Fibroblast of lung (primary cell): ENCODE measurements at regions not wholly inside any gene's neighbourhood (a gene's known extent, or its start where the extent isn't known, plus 50 kb on each side); places are given as distances from the start of the nearest gene placed in this dataset.
A peak's percentile ranks its signal among the peaks of the same experiment; 100 is the strongest.

ENCODE experiments used
- DNase-seq, 2 donors: peaks; one replicate each; pipeline versions ENCODE4 v3.0.0 to v3.0.0-alpha.2; 2010; ENCODE audit warnings: low read depth in 2 of 2
- H2AFZ ChIP-seq: 2 replicates; pipeline ENCODE4 v1.5.1; 2012; ENCODE audit warnings: low read length, control low read depth, inconsistent platforms
- H3K27ac ChIP-seq: 2 replicates; pipeline ENCODE4 v1.5.1; 2011; ENCODE audit warnings: low read length, control low read depth; ENCODE audit not compliant: insufficient read depth
- H3K27me3 ChIP-seq: 2 replicates; pipeline ENCODE4 v1.5.1; 2011; ENCODE audit warnings: mild to moderate bottlenecking, low read length; ENCODE audit not compliant: control insufficient read depth, insufficient read depth
- H3K36me3 ChIP-seq: 2 replicates; pipeline ENCODE4 v1.5.1; 2011; ENCODE audit warnings: low read length; ENCODE audit not compliant: control insufficient read depth, insufficient read depth
- H3K4me1 ChIP-seq: 2 replicates; pipeline ENCODE4 v1.5.1; 2011; ENCODE audit warnings: low read length; ENCODE audit not compliant: control insufficient read depth, insufficient read depth; ENCODE audit errors: extremely low read depth
- H3K4me2 ChIP-seq: 2 replicates; pipeline ENCODE4 v1.5.1; 2011; ENCODE audit warnings: low read length, control low read depth; ENCODE audit not compliant: insufficient read depth; ENCODE audit errors: extremely low read depth
- H3K4me3 ChIP-seq, 4 experiments: fragments of 200-600 bp in 1 of 4; sonication (generic) in 1 of 4; replicated peaks in 1 of 4; 2 replicates each; pipeline ENCODE4 v1.5.1; 2011 to 2016; ENCODE audit warnings: low read length in 4 of 4, low read depth in 3 of 4, mild to moderate bottlenecking in 3 of 4, control low read depth in 2 of 4, inconsistent platforms in 1 of 4, mixed read lengths in 1 of 4; ENCODE audit not compliant: insufficient read depth in 1 of 4; ENCODE audit errors: control extremely low read depth in 1 of 4
- H3K79me2 ChIP-seq: 2 replicates; pipeline ENCODE4 v1.5.1; 2012; ENCODE audit warnings: mild to moderate bottlenecking, low read length, inconsistent platforms; ENCODE audit not compliant: control insufficient read depth, insufficient read depth
- H3K9ac ChIP-seq: 2 replicates; pipeline ENCODE4 v1.5.1; 2011; ENCODE audit warnings: mild to moderate bottlenecking, low read length, control low read depth; ENCODE audit not compliant: insufficient read depth
- H3K9me3 ChIP-seq: 2 replicates; pipeline ENCODE4 v1.5.1; 2012; ENCODE audit warnings: low read depth, low read length; ENCODE audit not compliant: control insufficient read depth, insufficient read depth
- H4K20me1 ChIP-seq: 2 replicates; pipeline ENCODE4 v1.5.1; 2011; ENCODE audit warnings: low read length; ENCODE audit not compliant: control insufficient read depth, insufficient read depth; ENCODE audit errors: extremely low read depth
- EZH2 ChIP-seq: IDR thresholded peaks from 2 replicates; pipeline ENCODE4 v1.5.1; 2012; ENCODE audit warnings: low read length, control low read depth, mild to moderate bottlenecking; ENCODE audit errors: missing control alignments
- TF ChIP-seq, protein P1 (sequence below), 2 donors: IDR thresholded peaks in 1 of 2; conservative IDR thresholded peaks in 1 of 2; 1 replicate in 1 of 2; 2 replicates in 1 of 2; pipeline ENCODE4 v1.5.1; 2011 to 2012; ENCODE audit warnings: low read length in 2 of 2, control low read depth in 1 of 2, inconsistent platforms in 1 of 2, low read depth in 1 of 2, mild to moderate bottlenecking in 1 of 2

DNA sequence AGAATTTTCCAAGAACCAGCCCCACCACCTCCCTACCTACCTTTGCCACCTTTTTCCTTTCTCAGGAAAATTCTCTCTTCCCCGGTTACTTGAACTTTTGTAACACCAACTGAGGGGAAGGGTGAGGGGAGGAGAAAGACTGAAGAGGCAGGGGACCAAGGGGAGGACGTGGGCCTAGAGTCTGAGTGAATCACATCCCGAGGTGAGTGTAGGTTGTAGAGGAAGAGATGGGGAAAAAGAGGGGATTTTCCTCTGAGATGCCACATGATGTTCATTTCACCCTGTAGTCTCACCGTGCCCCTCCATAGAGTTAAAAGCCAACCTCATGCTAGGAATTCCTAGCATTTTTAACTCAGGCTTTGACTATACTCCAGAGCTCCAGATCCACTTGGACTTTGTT, 311.8 kb downstream of the RPAP3 start:
- Histone ChIP-seq H3K9me3 (no peaks in the 10 kb centered on the region), H3K4me2 (no peak overlapping the region), H3K4me1 (no peaks in the 10 kb centered on the region), H3K79me2 (no peaks in the 10 kb centered on the region), H3K9ac (no peak overlapping the region), H3K27ac (no peak overlapping the region), H2AFZ (no peak overlapping the region), H3K27me3 (no peaks in the 10 kb centered on the region), H4K20me1 (no peaks in the 10 kb centered on the region), H3K4me3 (no peak overlapping the region), H3K36me3 (no peaks in the 10 kb centered on the region)
- DNase-seq = peak in 1 of 2 donors; percentile 49
- no peak for TF ChIP-seq EZH2
- TF ChIP-seq, protein P1, sequence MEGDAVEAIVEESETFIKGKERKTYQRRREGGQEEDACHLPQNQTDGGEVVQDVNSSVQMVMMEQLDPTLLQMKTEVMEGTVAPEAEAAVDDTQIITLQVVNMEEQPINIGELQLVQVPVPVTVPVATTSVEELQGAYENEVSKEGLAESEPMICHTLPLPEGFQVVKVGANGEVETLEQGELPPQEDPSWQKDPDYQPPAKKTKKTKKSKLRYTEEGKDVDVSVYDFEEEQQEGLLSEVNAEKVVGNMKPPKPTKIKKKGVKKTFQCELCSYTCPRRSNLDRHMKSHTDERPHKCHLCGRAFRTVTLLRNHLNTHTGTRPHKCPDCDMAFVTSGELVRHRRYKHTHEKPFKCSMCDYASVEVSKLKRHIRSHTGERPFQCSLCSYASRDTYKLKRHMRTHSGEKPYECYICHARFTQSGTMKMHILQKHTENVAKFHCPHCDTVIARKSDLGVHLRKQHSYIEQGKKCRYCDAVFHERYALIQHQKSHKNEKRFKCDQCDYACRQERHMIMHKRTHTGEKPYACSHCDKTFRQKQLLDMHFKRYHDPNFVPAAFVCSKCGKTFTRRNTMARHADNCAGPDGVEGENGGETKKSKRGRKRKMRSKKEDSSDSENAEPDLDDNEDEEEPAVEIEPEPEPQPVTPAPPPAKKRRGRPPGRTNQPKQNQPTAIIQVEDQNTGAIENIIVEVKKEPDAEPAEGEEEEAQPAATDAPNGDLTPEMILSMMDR (conservative IDR thresholded peaks at IDR 0.05 in 1 of 2, IDR thresholded peaks at IDR 0.05 in 1 of 2; ENCODE audit: low read depth in 1 of 2, low read length in 2 of 2) = no peak

DNA sequence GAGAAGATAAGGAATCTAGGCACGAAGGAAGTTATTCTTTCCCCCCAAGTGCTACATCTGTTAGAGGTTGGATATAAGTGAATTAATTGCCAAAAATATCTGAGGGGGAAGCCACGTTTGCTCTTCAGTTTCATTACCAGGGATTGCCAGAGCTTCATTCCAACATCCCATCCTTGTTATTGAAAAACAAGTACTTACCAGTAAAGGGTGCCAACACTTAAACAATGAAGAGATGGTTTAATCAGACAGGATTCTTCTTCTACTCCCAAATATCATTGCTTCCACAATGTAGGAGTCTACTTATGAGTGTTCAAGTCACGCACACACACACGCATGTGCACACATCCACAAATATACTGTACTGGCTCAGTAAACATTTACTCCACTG, 312.4 kb downstream of the RPAP3 start:
- Histone ChIP-seq H3K4me2 (no peak overlapping the region), H3K9me3 (no peaks in the 10 kb centered on the region), H3K27me3 (no peaks in the 10 kb centered on the region), H3K9ac (no peak overlapping the region), H4K20me1 (no peaks in the 10 kb centered on the region), H3K4me3 (peak overlapping the region in 1 of 4 experiments; percentile 26), H3K27ac (no peak overlapping the region), H2AFZ (no peak overlapping the region), H3K4me1 (no peaks in the 10 kb centered on the region), H3K79me2 (no peaks in the 10 kb centered on the region), H3K36me3 (no peaks in the 10 kb centered on the region)
- TF ChIP-seq, protein P1 (conservative IDR thresholded peaks at IDR 0.05 in 1 of 2, IDR thresholded peaks at IDR 0.05 in 1 of 2; ENCODE audit: low read depth in 1 of 2, low read length in 2 of 2) = no peak
- no peak for TF ChIP-seq EZH2
- DNase-seq = peak in 1 of 2 donors; percentile 65

DNA sequence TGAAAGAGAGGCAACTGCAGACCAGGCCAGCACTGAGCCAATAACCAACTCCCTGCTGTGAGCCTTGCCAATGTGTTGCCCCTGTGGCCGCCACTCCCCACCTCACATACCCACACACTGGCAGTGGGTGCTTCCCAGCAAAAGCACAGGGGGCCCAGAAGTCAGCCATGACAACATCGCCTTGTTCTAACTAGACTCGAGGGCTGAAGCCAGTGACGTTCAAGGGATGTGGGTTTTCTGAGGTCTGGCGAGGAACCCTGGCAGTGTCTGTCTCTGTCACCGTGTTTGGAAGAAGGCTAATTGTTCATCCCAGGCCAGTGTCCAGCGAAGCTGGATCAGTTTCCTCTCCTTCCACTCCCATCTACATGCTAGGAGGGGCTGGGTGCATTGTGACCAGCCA, 311.8 kb upstream of the AMIGO2 start:
- Histone ChIP-seq H3K4me1 (no peaks in the 10 kb centered on the region), H3K36me3 (no peaks in the 10 kb centered on the region), H3K9me3 (no peaks in the 10 kb centered on the region), H3K79me2 (no peaks in the 10 kb centered on the region), H2AFZ (no peak overlapping the region), H3K27me3 (no peaks in the 10 kb centered on the region), H3K27ac (no peak overlapping the region), H4K20me1 (no peaks in the 10 kb centered on the region), H3K4me3 (no peak overlapping the region), H3K4me2 (no peak overlapping the region), H3K9ac (no peak overlapping the region)
- no peak for TF ChIP-seq EZH2
- TF ChIP-seq, protein P1 (conservative IDR thresholded peaks at IDR 0.05 in 1 of 2, IDR thresholded peaks at IDR 0.05 in 1 of 2; ENCODE audit: low read depth in 1 of 2, low read length in 2 of 2) = no peak
- DNase-seq = peak in 1 of 2 donors; percentile 57
